BJ (cell line): ENCODE measurements at regions not wholly inside any gene's neighbourhood (a gene's known extent, or its start where the extent isn't known, plus 50 kb on each side); places are given as distances from the start of the nearest gene placed in this dataset.

ENCODE experiments used
- CTCF ChIA-PET: fragments of 350-600 bp; formaldehyde crosslinking; extraction: SDS; loops from one replicate; lab custom pipeline; 2021; ENCODE audit warnings: antibody characterized with exemption, inconsistent platforms; lab: Yijun Ruan, JAX
- POLR2A ChIA-PET: fragments of 300-600 bp; sonication (Branson Sonifier 250); formaldehyde crosslinking; extraction: SDS; loops from one replicate; lab custom pipeline; 2021; ENCODE audit warnings: antibody characterized with exemption; lab: Charles Lee
- DNase-seq: peaks from one replicate; pipeline ENCODE4 v3.0.0-alpha.2; 2011; ENCODE audit warnings: low read depth
- H3K27me3 ChIP-seq: 2 replicates; pipeline ENCODE4 v1.6.0; 2011; ENCODE audit warnings: low read length; ENCODE audit not compliant: control insufficient read depth, insufficient read depth
- H3K36me3 ChIP-seq: 2 replicates; pipeline ENCODE4 v1.5.1; 2011; ENCODE audit warnings: low read length; ENCODE audit not compliant: control insufficient read depth, insufficient read depth
- H3K4me3 ChIP-seq: 2 replicates; pipeline ENCODE4 v1.5.1; 2011; ENCODE audit warnings: low read depth, mild to moderate bottlenecking, control low read depth, low read length
- TF ChIP-seq, protein P1 (sequence below): IDR thresholded peaks from 2 replicates; pipeline ENCODE4 v1.5.1; 2011; ENCODE audit warnings: low read depth, mild to moderate bottlenecking, control low read depth, inconsistent platforms, low read length, moderate library complexity; ENCODE audit not compliant: insufficient read depth

- TF ChIP-seq, protein P1, sequence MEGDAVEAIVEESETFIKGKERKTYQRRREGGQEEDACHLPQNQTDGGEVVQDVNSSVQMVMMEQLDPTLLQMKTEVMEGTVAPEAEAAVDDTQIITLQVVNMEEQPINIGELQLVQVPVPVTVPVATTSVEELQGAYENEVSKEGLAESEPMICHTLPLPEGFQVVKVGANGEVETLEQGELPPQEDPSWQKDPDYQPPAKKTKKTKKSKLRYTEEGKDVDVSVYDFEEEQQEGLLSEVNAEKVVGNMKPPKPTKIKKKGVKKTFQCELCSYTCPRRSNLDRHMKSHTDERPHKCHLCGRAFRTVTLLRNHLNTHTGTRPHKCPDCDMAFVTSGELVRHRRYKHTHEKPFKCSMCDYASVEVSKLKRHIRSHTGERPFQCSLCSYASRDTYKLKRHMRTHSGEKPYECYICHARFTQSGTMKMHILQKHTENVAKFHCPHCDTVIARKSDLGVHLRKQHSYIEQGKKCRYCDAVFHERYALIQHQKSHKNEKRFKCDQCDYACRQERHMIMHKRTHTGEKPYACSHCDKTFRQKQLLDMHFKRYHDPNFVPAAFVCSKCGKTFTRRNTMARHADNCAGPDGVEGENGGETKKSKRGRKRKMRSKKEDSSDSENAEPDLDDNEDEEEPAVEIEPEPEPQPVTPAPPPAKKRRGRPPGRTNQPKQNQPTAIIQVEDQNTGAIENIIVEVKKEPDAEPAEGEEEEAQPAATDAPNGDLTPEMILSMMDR, result no peak
- H3K27me3 ChIP-seq, result no peaks in the 10 kb centered on the region
- ChIA-PET CTCF (no interaction called here), POLR2A (no interaction called here)
- no peak overlapping the region for H3K4me3 ChIP-seq
- DNase-seq, result no peak
- no peaks in the 10 kb centered on the region for H3K36me3 ChIP-seq
Measured at GRCh38 chr4:141926406-141926805, 290.0 kb downstream of the IL15 start.

- TF ChIP-seq, protein P1, result no peak
- Histone ChIP-seq H3K36me3 (no peaks in the 10 kb centered on the region), H3K4me3 (no peak overlapping the region), H3K27me3 (no peaks in the 10 kb centered on the region)
- CTCF ChIA-PET, result interaction anchor here (1.2 kb wide), 1 partner anchor 10 kb away, joined by 5 read pairs; no protein-coding TSS in a partner anchor
- no peak for DNase-seq
- POLR2A ChIA-PET, result no interaction called here
Measured at GRCh38 chr4:141932490-141932889, 296.1 kb downstream of the IL15 start.

DNA sequence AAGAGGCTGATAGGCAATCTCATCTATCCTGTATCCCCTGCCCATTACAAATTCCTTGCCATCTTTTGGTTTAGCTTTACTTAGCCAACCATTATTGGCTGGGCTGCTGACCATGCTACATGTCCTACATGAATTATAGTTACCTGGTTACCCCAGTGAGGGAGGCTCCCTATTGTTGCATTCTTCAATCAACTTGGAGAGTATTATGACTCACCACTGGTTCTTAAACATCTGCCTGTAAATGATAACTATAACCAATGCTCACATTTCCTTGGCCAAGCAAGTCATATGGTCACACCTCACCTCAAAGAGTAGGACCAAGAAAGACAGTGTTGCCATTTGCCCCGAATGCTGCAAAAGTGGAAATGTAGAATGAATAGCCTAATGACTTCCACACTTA, 297.6 kb downstream of the IL15 start:
- ChIA-PET CTCF (no interaction called here), POLR2A (no interaction called here)
- no peak for DNase-seq
- H3K4me3 ChIP-seq, result no peak overlapping the region
- TF ChIP-seq, protein P1, result no peak
- no peaks in the 10 kb centered on the region for H3K27me3 ChIP-seq
- H3K36me3 ChIP-seq, result no peaks in the 10 kb centered on the region; the same call in 1 of the 2 replicates

- Histone ChIP-seq H3K4me3 (no peak overlapping the region), H3K36me3 (no peaks in the 10 kb centered on the region), H3K27me3 (no peaks in the 10 kb centered on the region)
- ChIA-PET CTCF (no interaction called here), POLR2A (no interaction called here)
- TF ChIP-seq, protein P1, result no peak
- DNase-seq, result no peak
Measured at GRCh38 chr4:141955696-141956095, 319.3 kb downstream of the IL15 start.

DNA sequence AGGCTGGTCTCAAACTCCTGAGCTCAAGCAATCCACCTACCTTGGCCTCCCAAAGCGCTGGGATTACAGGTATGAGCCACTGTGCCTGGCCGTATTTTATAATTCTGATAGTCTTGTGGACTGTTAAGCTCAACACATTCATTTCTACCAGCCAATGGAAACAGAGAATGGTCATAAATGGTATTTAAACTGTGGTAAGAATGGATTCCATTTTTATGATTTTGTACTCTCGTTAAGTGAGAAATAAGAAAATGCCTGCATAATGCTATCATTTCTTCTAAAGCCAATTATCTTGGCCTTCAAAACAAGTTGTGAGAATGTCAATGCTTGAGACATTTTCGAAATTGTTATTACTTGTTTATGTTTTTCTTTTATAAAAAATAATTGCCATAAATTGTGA, 321.0 kb downstream of the IL15 start:
- Histone ChIP-seq H3K36me3 (no peaks in the 10 kb centered on the region), H3K27me3 (no peaks in the 10 kb centered on the region), H3K4me3 (no peak overlapping the region)
- ChIA-PET CTCF (interaction anchor here (0.8 to 1.4 kb wide), 2 partner anchors 18 to 43 kb away, joined by 3 to 5 read pairs; no protein-coding TSS in a partner anchor), POLR2A (no interaction called here)
- TF ChIP-seq, protein P1, result no peak
- DNase-seq, result peak; percentile 17
